OCI-LY7 (cell line): ENCODE measurements at regions not wholly inside any gene's neighbourhood (a gene's known extent, or its start where the extent isn't known, plus 50 kb on each side); places are given as distances from the start of the nearest gene placed in this dataset.
"Not testable (repeated sequence)": the region's sequence is repeated elsewhere in the genome, so short reads cannot be mapped to it uniquely, and the experiment has no call there.

Experiments
- EZH2phosphoT487 ChIP-seq: fragments of 200-600 bp; sonication (generic); IDR thresholded peaks from 2 replicates; pipeline ENCODE4 v1.6.1; 2018; ENCODE audit warnings: low read depth, borderline replicate concordance, mild to moderate bottlenecking, mixed run types, antibody characterized with exemption, low read length, moderate library complexity, mixed read lengths
- TF ChIP-seq, protein P1 (sequence below): fragments of 200-600 bp; sonication (generic); conservative IDR thresholded peaks from 2 replicates; pipeline ENCODE4 v1.5.1; 2014; ENCODE audit warnings: mild to moderate bottlenecking, antibody characterized with exemption, low read length, moderate library complexity, mixed read lengths

DNA sequence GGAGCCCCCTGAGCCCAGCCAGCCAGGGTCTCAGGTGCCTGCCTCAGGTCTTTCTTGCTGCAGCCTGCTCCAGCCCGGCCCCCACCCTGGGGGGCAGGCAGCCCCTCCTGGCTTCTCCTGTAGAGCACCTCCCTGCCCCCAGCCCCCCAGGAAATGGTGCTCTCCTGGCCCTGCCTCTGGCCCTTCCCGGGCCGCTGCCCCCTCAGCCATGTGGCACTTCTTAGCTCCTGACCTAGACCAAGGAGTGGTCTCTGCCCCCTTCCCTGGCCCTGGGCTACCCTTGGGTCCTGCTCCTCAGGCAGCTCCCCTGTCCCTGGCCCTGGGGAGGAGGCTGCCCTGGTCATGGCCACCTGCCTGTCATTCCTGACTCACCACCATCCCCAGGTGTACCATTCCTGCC is 82.0 kb upstream of the ANKRD28 start:
- TF ChIP-seq, protein P1, sequence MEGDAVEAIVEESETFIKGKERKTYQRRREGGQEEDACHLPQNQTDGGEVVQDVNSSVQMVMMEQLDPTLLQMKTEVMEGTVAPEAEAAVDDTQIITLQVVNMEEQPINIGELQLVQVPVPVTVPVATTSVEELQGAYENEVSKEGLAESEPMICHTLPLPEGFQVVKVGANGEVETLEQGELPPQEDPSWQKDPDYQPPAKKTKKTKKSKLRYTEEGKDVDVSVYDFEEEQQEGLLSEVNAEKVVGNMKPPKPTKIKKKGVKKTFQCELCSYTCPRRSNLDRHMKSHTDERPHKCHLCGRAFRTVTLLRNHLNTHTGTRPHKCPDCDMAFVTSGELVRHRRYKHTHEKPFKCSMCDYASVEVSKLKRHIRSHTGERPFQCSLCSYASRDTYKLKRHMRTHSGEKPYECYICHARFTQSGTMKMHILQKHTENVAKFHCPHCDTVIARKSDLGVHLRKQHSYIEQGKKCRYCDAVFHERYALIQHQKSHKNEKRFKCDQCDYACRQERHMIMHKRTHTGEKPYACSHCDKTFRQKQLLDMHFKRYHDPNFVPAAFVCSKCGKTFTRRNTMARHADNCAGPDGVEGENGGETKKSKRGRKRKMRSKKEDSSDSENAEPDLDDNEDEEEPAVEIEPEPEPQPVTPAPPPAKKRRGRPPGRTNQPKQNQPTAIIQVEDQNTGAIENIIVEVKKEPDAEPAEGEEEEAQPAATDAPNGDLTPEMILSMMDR = not testable (repeated sequence)
- not testable (repeated sequence) for TF ChIP-seq EZH2phosphoT487
